ENCODE measurements at regions not wholly inside any gene's neighbourhood (a gene's known extent, or its start where the extent isn't known, plus 50 kb on each side); places are given as distances from the start of the nearest gene placed in this dataset.

DNA sequence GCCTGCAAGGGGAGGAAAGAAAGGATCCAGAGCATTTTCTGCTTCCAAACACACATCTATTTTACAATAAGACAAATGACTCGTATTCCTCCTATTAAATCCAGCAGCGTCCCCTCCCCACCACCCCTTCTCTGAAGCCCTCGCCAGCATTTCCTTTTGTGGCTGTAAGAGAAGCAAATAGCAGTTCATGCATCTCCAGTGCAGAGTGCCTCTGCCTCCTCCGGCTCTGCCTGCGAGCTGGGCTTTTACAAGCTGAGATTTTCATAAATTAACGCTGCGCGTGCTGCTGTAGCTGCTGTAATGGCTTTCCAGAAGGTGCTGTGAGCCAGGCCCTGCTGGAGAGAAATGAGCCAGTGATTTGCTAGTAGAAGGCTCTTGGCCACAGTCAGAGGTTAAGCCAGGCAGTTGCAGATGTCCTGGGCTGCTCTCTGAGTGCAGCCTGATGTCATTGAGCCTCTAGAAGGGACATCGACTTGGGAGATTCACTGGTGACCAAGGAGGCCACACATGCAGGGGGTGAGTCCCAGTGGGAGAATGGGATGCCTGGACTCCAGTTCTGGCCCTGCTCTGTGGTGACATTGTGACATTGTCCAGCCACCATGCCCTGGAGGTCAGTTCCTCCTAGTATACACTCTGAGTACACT lies 134.5 kb upstream of the NAV2 start:
- WGBS, 2 donors = 39 to 46% methylated on average over 9 of the region's 9 CpGs
- H3K4me1 ChIP-seq = peaks cover 24 to 31% (median 27%) of the 10 kb centered on the region in 4 donors
- ATAC-seq (ENCODE audit: low FRiP score in 2 of 2) (peak in 1 of 2 donors; percentile 45), DNase-seq (no peak)
- H3K9me3 ChIP-seq = no peaks in the 10 kb centered on the region
- no peak overlapping the region for H3K4me3 ChIP-seq
- TF ChIP-seq, protein P1, sequence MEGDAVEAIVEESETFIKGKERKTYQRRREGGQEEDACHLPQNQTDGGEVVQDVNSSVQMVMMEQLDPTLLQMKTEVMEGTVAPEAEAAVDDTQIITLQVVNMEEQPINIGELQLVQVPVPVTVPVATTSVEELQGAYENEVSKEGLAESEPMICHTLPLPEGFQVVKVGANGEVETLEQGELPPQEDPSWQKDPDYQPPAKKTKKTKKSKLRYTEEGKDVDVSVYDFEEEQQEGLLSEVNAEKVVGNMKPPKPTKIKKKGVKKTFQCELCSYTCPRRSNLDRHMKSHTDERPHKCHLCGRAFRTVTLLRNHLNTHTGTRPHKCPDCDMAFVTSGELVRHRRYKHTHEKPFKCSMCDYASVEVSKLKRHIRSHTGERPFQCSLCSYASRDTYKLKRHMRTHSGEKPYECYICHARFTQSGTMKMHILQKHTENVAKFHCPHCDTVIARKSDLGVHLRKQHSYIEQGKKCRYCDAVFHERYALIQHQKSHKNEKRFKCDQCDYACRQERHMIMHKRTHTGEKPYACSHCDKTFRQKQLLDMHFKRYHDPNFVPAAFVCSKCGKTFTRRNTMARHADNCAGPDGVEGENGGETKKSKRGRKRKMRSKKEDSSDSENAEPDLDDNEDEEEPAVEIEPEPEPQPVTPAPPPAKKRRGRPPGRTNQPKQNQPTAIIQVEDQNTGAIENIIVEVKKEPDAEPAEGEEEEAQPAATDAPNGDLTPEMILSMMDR (IDR thresholded peaks at IDR 0.05) = no peak
- TF ChIP-seq EP300 (IDR thresholded peaks at IDR 0.05) (no peak), POLR2AphosphoS5 (IDR thresholded peaks at IDR 0.05) (no peak), POLR2A (IDR thresholded peaks at IDR 0.05) (no peak)
- no peaks in the 10 kb centered on the region for H3K27me3 ChIP-seq
- no peaks in the 10 kb centered on the region for H3K36me3 ChIP-seq
- H3K27ac ChIP-seq = peak overlapping the region; percentile 44 to 63 (median 56)

DNA sequence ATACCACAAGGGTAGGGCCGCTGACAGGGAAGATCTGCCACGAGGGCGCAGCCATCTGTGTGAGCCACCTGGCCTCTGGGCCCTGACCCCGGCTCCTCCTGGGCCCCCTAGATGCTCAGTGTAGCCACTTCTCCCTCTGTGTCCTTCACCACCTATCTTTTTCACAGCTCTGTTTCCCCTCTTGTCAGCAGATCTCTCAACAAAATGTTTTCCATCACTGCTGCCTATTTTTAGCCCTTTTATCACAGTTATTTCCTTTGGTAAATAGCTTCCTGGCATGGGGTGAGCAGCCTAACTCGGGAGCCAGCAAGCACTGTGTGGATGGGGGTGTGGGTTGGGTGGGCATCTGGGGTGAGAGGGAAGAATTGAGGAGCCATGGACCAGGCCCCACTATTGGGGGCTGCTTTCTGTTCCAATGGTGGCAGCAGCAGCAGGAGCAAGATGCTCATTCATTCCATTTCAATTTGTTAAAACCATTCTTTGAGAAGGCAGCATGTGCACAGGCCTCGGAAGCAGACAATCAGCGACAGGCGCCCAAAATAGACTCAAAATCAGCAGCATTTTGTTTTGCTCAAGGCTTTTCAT lies 135.2 kb upstream of the NAV2 start:
- Histone ChIP-seq H3K4me3 (no peak overlapping the region), H3K27me3 (no peaks in the 10 kb centered on the region), H3K36me3 (no peaks in the 10 kb centered on the region), H3K4me1 (peaks cover 24 to 31% (median 27%) of the 10 kb centered on the region in 4 donors), H3K9me3 (no peaks in the 10 kb centered on the region), H3K27ac (peak overlapping the region; percentile 52 to 63 (median 56))
- ATAC-seq (ENCODE audit: low FRiP score in 2 of 2) = peak in 1 of 2 donors; percentile 29
- WGBS, 2 donors = 31 to 37% methylated on average over 6 to 8 of the region's 8 CpGs
- DNase-seq = no peak
- TF ChIP-seq POLR2A (IDR thresholded peaks at IDR 0.05) (no peak), EP300 (IDR thresholded peaks at IDR 0.05) (peak in 2 of 4 donors; percentile 17 to 35)

DNA sequence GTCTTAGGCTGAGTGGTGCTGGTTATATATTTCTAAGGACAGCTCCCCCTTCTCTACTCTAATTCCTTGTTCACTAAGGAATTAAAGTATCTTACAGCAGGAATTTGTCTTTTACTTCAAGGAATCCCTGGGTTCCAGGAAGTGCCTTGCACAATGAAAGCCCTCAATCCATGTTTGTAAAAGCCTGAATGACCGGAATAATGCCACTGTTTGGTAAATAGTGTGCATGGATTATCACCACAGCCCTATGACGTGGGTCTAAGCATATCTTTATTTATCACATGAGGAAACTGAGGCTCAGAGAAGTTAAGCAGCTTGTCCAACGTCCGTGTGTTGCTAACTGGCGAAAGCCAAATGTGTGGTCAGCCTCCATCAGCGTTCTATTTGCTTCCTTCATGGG lies 135.7 kb upstream of the NAV2 start:
- Histone ChIP-seq H3K36me3 (no peaks in the 10 kb centered on the region), H3K27me3 (no peaks in the 10 kb centered on the region), H3K9me3 (no peaks in the 10 kb centered on the region), H3K27ac (peak overlapping the region; percentile 52 to 63 (median 56)), H3K4me3 (no peak overlapping the region), H3K4me1 (peaks cover 24 to 31% (median 27%) of the 10 kb centered on the region in 4 donors)
- WGBS, 2 donors = 69% methylated on average over 6 of the region's 6 CpGs
- peak in 2 of 4 donors; percentile 61 for TF ChIP-seq EP300 (IDR thresholded peaks at IDR 0.05)
- no peak for TF ChIP-seq POLR2AphosphoS5 (IDR thresholded peaks at IDR 0.05)
- TF ChIP-seq, protein P1 (IDR thresholded peaks at IDR 0.05) = no peak
- no peak for TF ChIP-seq POLR2A (IDR thresholded peaks at IDR 0.05)
- DNase-seq (no peak), ATAC-seq (ENCODE audit: low FRiP score in 2 of 2) (no peak)

DNA sequence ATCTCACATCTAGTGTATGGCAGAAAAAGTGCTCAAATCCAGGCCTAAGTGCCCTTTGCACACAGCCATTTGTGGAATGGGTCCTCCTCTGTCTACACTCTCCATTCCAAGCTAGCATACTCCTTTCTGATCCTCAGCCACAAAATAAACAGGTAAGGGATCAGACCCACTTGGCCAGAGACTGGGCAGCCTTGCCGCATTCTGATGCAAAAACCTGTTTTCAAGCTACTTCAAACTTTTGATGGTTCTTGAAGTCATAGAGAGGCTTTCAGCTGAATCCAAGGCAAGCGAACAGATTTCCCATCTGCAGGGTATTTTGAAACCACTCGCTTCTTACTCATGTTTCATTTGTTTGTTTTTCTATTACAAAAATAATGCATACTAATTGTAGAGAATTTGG lies 136.6 kb upstream of the NAV2 start:
- DNase-seq (peak in 1 of 2 donors; percentile 76), ATAC-seq (ENCODE audit: low FRiP score in 2 of 2) (peak; percentile 53 to 88)
- Histone ChIP-seq H3K27ac (peak overlapping the region in 2 of 4 donors; percentile 36 to 63), H3K27me3 (no peaks in the 10 kb centered on the region), H3K4me1 (peaks cover 24 to 31% (median 27%) of the 10 kb centered on the region in 4 donors), H3K9me3 (no peaks in the 10 kb centered on the region), H3K4me3 (no peak overlapping the region), H3K36me3 (no peaks in the 10 kb centered on the region)
- WGBS, 2 donors = 62 to 86% methylated on average over 3 of the region's 3 CpGs
- peak in 1 of 2 donors; percentile 50 for TF ChIP-seq POLR2AphosphoS5 (IDR thresholded peaks at IDR 0.05)
- peak in 1 of 4 donors; percentile 85 for TF ChIP-seq EP300 (IDR thresholded peaks at IDR 0.05)
- no peak for TF ChIP-seq POLR2A (IDR thresholded peaks at IDR 0.05)
- TF ChIP-seq, protein P1 (IDR thresholded peaks at IDR 0.05) = no peak

DNA sequence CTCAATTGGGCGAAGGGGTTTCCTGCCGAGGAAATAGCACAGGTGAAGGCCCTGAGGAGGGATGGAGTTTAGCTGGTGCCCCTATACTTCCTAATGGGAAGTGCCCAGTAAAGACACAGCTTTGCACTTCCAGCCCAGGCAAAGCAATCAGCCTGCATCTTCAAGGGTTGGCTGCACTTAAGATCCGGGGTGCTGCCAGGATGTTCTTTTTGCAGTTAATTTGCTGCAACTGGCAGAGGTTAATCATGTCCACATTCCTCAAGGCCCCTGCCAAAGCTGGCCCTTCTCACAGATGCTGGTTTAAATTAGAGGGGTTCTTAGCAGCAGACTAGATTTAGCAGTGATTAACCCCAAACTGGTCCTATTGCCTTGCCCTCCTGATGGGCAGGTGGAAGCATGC lies 137.7 kb upstream of the NAV2 start:
- peaks cover 24 to 31% (median 27%) of the 10 kb centered on the region in 4 donors for H3K4me1 ChIP-seq
- H3K27ac ChIP-seq = no peak overlapping the region

More for the DNA sequence above, 137.7 kb upstream of the NAV2 start:
- Histone ChIP-seq H3K36me3 (no peaks in the 10 kb centered on the region), H3K9me3 (no peaks in the 10 kb centered on the region), H3K27me3 (no peaks in the 10 kb centered on the region), H3K4me3 (no peak overlapping the region)
- WGBS, 2 donors = 45 to 50% methylated on average over 2 to 3 of the region's 3 CpGs
- no peak for DNase-seq
- no peak for TF ChIP-seq EP300 (IDR thresholded peaks at IDR 0.05)
- no peak for TF ChIP-seq POLR2A (IDR thresholded peaks at IDR 0.05)
- TF ChIP-seq, protein P1 (IDR thresholded peaks at IDR 0.05) = no peak
- no peak for TF ChIP-seq POLR2AphosphoS5 (IDR thresholded peaks at IDR 0.05)
- no peak for ATAC-seq (ENCODE audit: low FRiP score in 2 of 2)

Data from upper lobe of left lung (tissue), 6 donors.